Right ventricle myocardium inferior (tissue), 1 donor: ENCODE measurements at regions not wholly inside any gene's neighbourhood (a gene's known extent, or its start where the extent isn't known, plus 50 kb on each side); places are given as distances from the start of the nearest gene placed in this dataset.

ENCODE experiments used
- ATAC-seq: fragments of 200-7000 bp; cut with Tn5 transposase; one replicate; pipeline ENCODE4 v1.9.1; 2020; ENCODE audit warnings: mild to moderate bottlenecking, moderate library complexity
- DNase-seq: peaks from one replicate; pipeline ENCODE4 v3.0.0; 2021; ENCODE audit errors: missing footprints
- intact Hi-C: fragments of 100-400 bp; cut with DNase I; formaldehyde crosslinking; loops from one replicate; pipeline ENCODE4 v1.11.0; 2022
- donor health status: DM: no; HTN: yes; CAD: no; lungs with severe emphysema.

- intact Hi-C loops: loop anchor here (5.0 kb wide), 2 partner anchors 69 to 161 kb away; partner anchors contain the start of gene TNRC6C
- ATAC-seq: no peak
- DNase-seq: no peak
Measured at GRCh38 chr17:77888242-77889134, 70.0 kb upstream of the TNRC6C start.

GRCh38 chr17:77889135-77889505 lies 69.4 kb upstream of the TNRC6C start:
- no peak for ATAC-seq
- intact Hi-C loops: loop anchor here (5.0 kb wide), 2 partner anchors 68 to 162 kb away; partner anchors contain the start of gene TNRC6C
- no peak for DNase-seq

DNA sequence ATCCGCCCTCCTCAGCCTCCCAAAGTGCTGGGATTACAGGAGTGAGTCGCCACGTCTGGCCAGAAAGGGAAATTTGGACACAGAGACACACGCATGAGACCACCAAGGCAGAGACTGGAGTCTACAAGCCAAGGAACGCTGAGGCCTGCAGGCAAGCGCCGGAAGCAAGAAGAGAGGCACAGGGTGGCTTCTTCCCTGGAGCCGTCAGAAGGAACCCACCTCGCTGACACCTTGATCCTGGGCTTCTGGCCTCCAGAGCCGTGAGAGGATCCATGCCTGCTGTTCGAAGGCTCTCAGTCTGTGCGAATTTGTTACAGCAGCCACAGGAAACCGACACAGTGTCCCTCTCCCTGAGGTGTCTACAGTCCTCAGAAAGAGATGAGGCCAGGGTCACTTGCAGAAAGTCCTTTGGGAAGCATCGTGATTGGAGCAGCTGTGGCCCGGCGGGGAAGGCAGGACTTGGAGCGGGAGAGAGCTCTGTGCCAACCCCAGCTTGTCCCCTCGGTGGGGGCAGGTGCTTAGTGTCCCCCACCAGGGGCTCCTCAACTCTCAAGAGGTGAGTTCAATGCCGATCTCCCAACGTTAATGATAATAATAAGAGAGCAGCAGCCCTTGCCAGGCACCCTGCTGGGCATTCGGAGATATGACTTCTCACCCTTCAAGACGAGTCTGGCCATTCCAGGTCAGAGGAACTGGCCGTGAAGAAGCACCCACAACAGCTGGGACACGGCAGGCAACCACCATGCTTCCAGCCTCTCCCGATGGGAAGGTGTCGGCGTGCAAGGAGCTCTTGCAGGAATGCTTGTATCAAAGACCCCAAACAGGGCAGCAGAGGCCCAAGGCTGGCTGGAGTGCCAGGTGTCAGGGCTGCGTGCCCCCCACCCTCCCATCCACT lies 68.4 kb upstream of the TNRC6C start:
- ATAC-seq (no peak), DNase-seq (no peak)
- intact Hi-C loops: loop anchor here (5.0 kb wide), 2 partner anchors 67 to 163 kb away; partner anchors contain the start of gene TNRC6C

- intact Hi-C loops: no loop called here
Measured at GRCh38 chr17:77890771-77891170, 67.7 kb upstream of the TNRC6C start.

DNA sequence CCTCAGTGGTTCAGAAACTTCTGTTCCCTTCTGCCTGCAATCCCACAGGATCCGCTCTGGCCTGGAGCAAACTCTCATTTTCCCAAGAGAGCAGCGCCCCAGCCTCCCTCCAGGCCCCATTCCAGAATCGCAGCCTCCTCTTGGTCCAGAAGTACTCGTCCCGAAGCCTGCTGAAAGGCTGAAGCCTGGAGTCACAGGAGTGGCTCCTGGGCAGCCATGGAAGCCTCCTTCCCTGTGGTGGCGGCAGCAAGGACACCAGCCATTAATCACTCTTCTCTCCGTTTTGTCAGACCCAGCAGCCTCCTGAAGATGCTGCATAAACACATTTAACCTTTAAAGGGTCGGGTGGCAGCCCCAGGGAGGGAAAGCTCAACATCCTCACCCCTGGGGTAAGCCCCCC lies 66.9 kb upstream of the TNRC6C start:
- intact Hi-C loops: no loop called here
- ATAC-seq (no peak), DNase-seq (no peak)

More at GRCh38 chr17:77890771-77891170, 67.7 kb upstream of the TNRC6C start:
- no peak for DNase-seq
- ATAC-seq: no peak

- intact Hi-C loops: no loop called here
- no peak for DNase-seq
- no peak for ATAC-seq
Measured at GRCh38 chr17:77892031-77892430, 66.5 kb upstream of the TNRC6C start.

GRCh38 chr17:77892469-77893143 lies 65.9 kb upstream of the TNRC6C start:
- DNase-seq: no peak
- intact Hi-C loops: no loop called here

GRCh38 chr17:77893144-77894044 lies 65.1 kb upstream of the TNRC6C start:
- DNase-seq (no peak), ATAC-seq (no peak)
- intact Hi-C loops: no loop called here

More at GRCh38 chr17:77892469-77893143, 65.9 kb upstream of the TNRC6C start:
- ATAC-seq: no peak

DNA sequence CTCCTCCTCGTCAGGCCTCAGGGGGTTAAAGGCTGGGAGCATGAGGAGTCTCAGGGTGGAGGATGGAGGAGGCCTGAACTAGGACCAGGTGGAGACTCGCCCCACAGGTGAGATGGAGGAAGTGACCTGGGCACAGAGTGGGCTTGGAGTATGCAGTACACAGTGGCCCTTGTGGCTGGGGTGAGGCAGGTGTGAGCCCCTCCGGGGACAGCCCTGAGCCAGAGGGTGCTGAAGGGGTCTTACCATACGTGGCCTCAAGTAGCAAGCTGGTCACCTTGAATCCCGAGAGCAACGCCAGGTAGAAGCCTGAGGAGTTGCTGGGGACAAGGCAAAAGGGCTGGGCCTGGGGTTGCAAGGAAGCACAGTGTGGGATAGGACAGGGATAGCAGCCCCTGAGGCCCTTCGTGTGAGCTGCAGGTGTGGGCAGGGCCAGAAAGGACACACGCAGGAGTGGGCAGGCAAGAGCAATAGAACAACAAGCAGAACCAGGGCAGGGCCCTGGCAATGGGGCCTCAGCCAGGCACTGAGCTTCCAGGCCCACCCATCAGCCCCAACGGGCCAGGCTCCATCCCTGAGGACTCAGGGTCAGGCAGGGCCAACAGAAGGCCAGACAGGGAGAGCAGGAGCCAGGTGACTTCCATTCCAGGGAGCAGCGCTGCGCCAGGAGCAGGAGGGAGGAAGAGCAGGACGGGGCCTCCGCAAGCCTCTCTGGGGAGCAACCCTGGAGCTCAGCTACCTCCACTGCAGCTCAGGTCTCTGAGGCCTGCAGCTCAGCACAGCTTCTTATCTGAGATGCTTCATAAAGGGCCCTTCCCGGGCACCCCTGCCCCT lies 64.2 kb upstream of the TNRC6C start:
- DNase-seq (no peak), ATAC-seq (no peak)
- intact Hi-C loops: no loop called here

DNA sequence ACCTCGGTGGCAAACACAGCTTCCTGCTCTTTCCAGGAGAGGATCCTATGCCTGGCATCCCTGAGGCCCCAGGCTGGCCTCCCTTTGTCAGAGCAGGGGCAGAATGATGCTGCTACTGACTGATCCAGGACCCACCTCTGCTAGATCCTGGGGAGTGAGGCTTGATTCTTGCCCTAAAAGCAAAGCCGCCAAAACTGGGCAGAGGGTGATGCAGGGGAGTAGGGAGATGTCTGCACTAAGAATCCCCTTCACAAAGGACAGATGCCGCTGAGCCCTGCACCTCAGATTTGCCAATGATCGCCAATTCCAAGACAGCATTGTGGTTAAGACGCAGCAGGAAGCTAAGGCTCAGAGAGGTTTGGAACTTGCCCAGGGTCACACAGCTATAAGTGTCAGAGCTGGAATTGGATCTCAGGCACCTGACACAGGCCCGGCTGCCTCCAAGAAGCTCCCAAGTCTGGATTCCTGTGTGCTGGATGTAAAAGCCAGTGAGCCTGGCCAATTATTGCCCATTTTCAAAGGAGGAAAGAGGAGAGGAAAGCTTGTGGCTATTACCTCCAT lies 60.7 kb upstream of the TNRC6C start:
- DNase-seq: no peak
- ATAC-seq: no peak

GRCh38 chr17:77898521-77899434 lies 59.7 kb upstream of the TNRC6C start:
- no peak for DNase-seq
- intact Hi-C loops: no loop called here
- ATAC-seq: no peak

More for the DNA sequence above, 60.7 kb upstream of the TNRC6C start:
- intact Hi-C loops: no loop called here

- ATAC-seq: no peak
- intact Hi-C loops: no loop called here
- DNase-seq: no peak
Measured at GRCh38 chr17:77899498-77899897, 59.0 kb upstream of the TNRC6C start.

- intact Hi-C loops: no loop called here
- no peak for DNase-seq
- no peak for ATAC-seq
Measured at GRCh38 chr17:77901481-77901880, 57.0 kb upstream of the TNRC6C start.

DNA sequence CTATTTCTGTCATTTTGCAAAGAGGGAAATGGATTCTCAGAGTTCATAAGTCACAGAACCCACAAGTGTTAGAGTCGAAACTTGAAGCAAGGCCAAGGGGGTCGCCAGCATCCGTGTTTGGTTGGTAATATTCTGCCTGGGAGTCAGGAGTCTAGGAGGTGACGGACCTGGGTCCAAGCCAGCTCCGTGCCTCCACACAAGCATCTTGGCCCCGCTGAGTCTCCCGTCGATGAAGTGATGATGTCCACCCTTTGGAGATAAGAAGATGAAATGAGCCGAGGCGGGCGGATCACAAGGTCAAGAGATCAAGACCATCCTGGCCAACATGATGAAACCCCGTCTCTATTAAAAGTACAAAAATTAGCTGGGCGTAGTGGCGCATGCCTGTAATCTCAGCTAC lies 53.2 kb upstream of the TNRC6C start:
- no peak for DNase-seq
- ATAC-seq: no peak
- intact Hi-C loops: no loop called here

DNA sequence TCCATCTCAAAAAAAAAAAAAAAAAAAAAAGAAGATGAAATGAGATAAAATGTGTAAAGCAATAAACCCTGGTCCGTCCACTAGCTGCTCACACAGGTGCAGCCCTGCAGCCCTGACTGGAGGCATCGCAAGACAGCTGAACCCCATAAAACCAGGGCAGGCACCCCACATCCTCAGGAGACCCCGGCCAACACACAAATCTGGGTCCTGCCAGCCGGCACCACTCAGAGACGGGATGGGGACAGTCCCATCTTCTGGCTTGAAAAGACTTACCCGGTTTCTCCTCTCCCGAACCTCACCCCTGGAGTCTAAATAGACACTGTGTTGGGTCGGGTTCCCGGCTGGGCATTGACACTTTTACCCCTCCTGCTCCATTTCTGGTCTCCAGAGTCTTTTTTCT lies 52.7 kb upstream of the TNRC6C start:
- intact Hi-C loops: no loop called here
- no peak for DNase-seq
- no peak for ATAC-seq

DNA sequence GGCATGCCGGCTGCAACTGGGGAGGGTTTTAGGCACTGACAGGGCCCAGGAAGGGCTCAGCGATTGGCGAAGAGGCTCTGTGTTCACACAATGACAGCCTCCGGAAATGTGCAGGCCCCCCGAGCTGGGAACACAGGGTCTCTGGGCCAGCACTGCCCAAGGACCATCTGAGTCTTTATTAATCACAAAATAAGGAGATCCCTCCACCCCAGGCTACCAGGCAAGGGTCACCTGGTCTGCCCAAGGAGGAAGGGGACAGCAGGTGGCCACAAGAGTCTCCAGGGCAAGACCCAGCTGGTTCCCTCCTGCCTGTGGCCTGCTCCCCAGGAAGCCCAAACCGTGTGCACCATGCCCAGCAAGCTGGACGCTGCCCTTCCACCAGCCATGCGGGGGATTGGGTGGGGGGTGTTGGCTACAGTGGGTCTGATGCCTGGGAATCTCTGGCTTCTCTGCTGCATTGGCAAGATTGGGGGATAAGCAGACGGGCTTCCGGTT lies 52.1 kb upstream of the TNRC6C start:
- intact Hi-C loops: no loop called here

More for the DNA sequence above, 52.1 kb upstream of the TNRC6C start:
- ATAC-seq: no peak
- no peak for DNase-seq
